HUES64 (cell line): ENCODE measurements at regions not wholly inside any gene's neighbourhood (a gene's known extent, or its start where the extent isn't known, plus 50 kb on each side); places are given as distances from the start of the nearest gene placed in this dataset.
"Not testable (repeated sequence)": the region's sequence is repeated elsewhere in the genome, so short reads cannot be mapped to it uniquely, and the experiment has no call there.

Experiments
- H3K27ac ChIP-seq: 2 replicates; pipeline ENCODE4 v1.7.0; 2013; ENCODE audit warnings: low read depth, low read length, inconsistent platforms
- H3K27me3 ChIP-seq: 2 replicates; pipeline ENCODE4 v1.6.1; 2013; ENCODE audit warnings: mild to moderate bottlenecking, low read length; ENCODE audit not compliant: insufficient read depth
- H3K36me3 ChIP-seq: 2 replicates; pipeline ENCODE4 v1.6.1; 2013; ENCODE audit warnings: mild to moderate bottlenecking, low read length; ENCODE audit not compliant: insufficient read depth
- H3K4me1 ChIP-seq: 2 replicates; pipeline ENCODE4 v1.6.1; 2013; ENCODE audit warnings: mild to moderate bottlenecking, low read length, moderate library complexity; ENCODE audit not compliant: insufficient read depth
- H3K4me3 ChIP-seq: 2 replicates; pipeline ENCODE4 v1.5.1; 2013; ENCODE audit warnings: mild to moderate bottlenecking, low read length, moderate library complexity
- H3K9ac ChIP-seq: 2 replicates; pipeline ENCODE4 v1.6.1; 2013; ENCODE audit warnings: mild to moderate bottlenecking, low read depth, low read length
- H3K9me3 ChIP-seq: 2 replicates; pipeline ENCODE4 v1.6.1; 2013; ENCODE audit warnings: low read depth, low read length; ENCODE audit not compliant: insufficient read depth
- WGBS: fragments of 150-250, 120-280 bp; methylation state at CpG from one replicate; pipeline ENCODE4 v1.1.7; 2013; ENCODE audit warnings: missing lambda C conversion rate; 5-methylcytosine and 5-hydroxymethylcytosine counted together

- no peaks in the 10 kb centered on the region for H3K36me3 ChIP-seq
- no peak overlapping the region for H3K9ac ChIP-seq
- H3K4me1 ChIP-seq: no peaks in the 10 kb centered on the region
- H3K9me3 ChIP-seq: peaks cover 13% of the 10 kb centered on the region; the same call in 1 of the 2 replicates
- no peaks in the 10 kb centered on the region for H3K27me3 ChIP-seq
- no peak overlapping the region for H3K4me3 ChIP-seq
- WGBS: 98% methylated on average over 2 of the region's 2 CpGs
- H3K27ac ChIP-seq: no peak overlapping the region
These were observed 263.9 kb downstream of the ETV1 start for GRCh38 chr7:13725591-13725990.

GRCh38 chr7:13727279-13727678 lies 262.2 kb downstream of the ETV1 start:
- Histone ChIP-seq H3K36me3 (no peaks in the 10 kb centered on the region), H3K9me3 (peaks cover 13% of the 10 kb centered on the region; the same call in 1 of the 2 replicates), H3K4me1 (no peaks in the 10 kb centered on the region), H3K27ac (no peak overlapping the region), H3K4me3 (no peak overlapping the region), H3K9ac (no peak overlapping the region), H3K27me3 (no peaks in the 10 kb centered on the region)
- 93% methylated on average over 2 of the region's 2 CpGs for WGBS

- 96% methylated on average over 2 of the region's 2 CpGs for WGBS
- Histone ChIP-seq H3K9me3 (peaks cover 13% of the 10 kb centered on the region; the same call in 1 of the 2 replicates), H3K27me3 (no peaks in the 10 kb centered on the region), H3K4me3 (no peak overlapping the region), H3K27ac (no peak overlapping the region), H3K36me3 (no peaks in the 10 kb centered on the region), H3K9ac (no peak overlapping the region), H3K4me1 (no peaks in the 10 kb centered on the region)
These were observed 261.7 kb downstream of the ETV1 start for GRCh38 chr7:13727751-13728150.

- H3K4me3 ChIP-seq, H3K9ac ChIP-seq, H3K36me3 ChIP-seq, H3K4me1 ChIP-seq, H3K27ac ChIP-seq, H3K27me3 ChIP-seq: not testable (repeated sequence)
- H3K9me3 ChIP-seq: peaks cover 13% of the 10 kb centered on the region; the same call in 1 of the 2 replicates
- 97% methylated on average over 3 of the region's 4 CpGs for WGBS
These were observed 261.0 kb downstream of the ETV1 start for GRCh38 chr7:13728430-13728829.

GRCh38 chr7:13731643-13732042 lies 257.8 kb downstream of the ETV1 start:
- H3K9me3 ChIP-seq: peaks cover 13% of the 10 kb centered on the region; the same call in 1 of the 2 replicates
- no peak overlapping the region for H3K27ac ChIP-seq
- no peaks in the 10 kb centered on the region for H3K36me3 ChIP-seq
- no peaks in the 10 kb centered on the region for H3K27me3 ChIP-seq
- H3K9ac ChIP-seq: no peak overlapping the region
- no peaks in the 10 kb centered on the region for H3K4me1 ChIP-seq
- H3K4me3 ChIP-seq: no peak overlapping the region

GRCh38 chr7:13737563-13737962 lies 251.9 kb downstream of the ETV1 start:
- Histone ChIP-seq H3K27ac (no peak overlapping the region), H3K4me1 (no peaks in the 10 kb centered on the region), H3K36me3 (no peaks in the 10 kb centered on the region), H3K9me3 (no peaks in the 10 kb centered on the region), H3K27me3 (no peaks in the 10 kb centered on the region), H3K4me3 (no peak overlapping the region), H3K9ac (no peak overlapping the region)
- WGBS: 90% methylated on average over 2 of the region's 2 CpGs

- Histone ChIP-seq H3K27me3 (no peaks in the 10 kb centered on the region), H3K9ac (no peak overlapping the region), H3K4me3 (no peak overlapping the region), H3K4me1 (peaks cover 10% of the 10 kb centered on the region; the same call in 1 of the 2 replicates), H3K27ac (no peak overlapping the region), H3K36me3 (no peaks in the 10 kb centered on the region), H3K9me3 (no peaks in the 10 kb centered on the region)
- WGBS: 86% methylated on average over 2 of the region's 2 CpGs
These were observed 247.3 kb downstream of the ETV1 start for GRCh38 chr7:13742126-13742525.

GRCh38 chr7:13742811-13743210 lies 246.7 kb downstream of the ETV1 start:
- H3K9ac ChIP-seq: no peak overlapping the region
- no peaks in the 10 kb centered on the region for H3K9me3 ChIP-seq
- no peaks in the 10 kb centered on the region for H3K27me3 ChIP-seq
- H3K36me3 ChIP-seq: no peaks in the 10 kb centered on the region
- H3K4me1 ChIP-seq: peaks cover 16% of the 10 kb centered on the region
- 83% methylated on average over 1 of the region's 1 CpG for WGBS
- H3K4me3 ChIP-seq: no peak overlapping the region
- H3K27ac ChIP-seq: no peak overlapping the region

GRCh38 chr7:13743226-13743625 lies 246.2 kb downstream of the ETV1 start:
- H3K27ac ChIP-seq: no peak overlapping the region
- WGBS: 95% methylated on average over 3 of the region's 3 CpGs

GRCh38 chr7:13745530-13745929 lies 243.9 kb downstream of the ETV1 start:
- Histone ChIP-seq H3K27ac (no peak overlapping the region), H3K27me3 (no peaks in the 10 kb centered on the region), H3K4me3 (no peak overlapping the region), H3K9me3 (no peaks in the 10 kb centered on the region), H3K4me1 (peaks cover 41% of the 10 kb centered on the region), H3K9ac (no peak overlapping the region), H3K36me3 (no peaks in the 10 kb centered on the region)
- 100% methylated on average over 1 of the region's 1 CpG for WGBS

More at GRCh38 chr7:13743226-13743625, 246.2 kb downstream of the ETV1 start:
- peaks cover 20% of the 10 kb centered on the region for H3K4me1 ChIP-seq
- no peaks in the 10 kb centered on the region for H3K27me3 ChIP-seq
- no peaks in the 10 kb centered on the region for H3K9me3 ChIP-seq
- no peaks in the 10 kb centered on the region for H3K36me3 ChIP-seq
- no peak overlapping the region for H3K9ac ChIP-seq
- no peak overlapping the region for H3K4me3 ChIP-seq

GRCh38 chr7:13748998-13749397 lies 240.5 kb downstream of the ETV1 start:
- no peak overlapping the region for H3K4me3 ChIP-seq
- no peaks in the 10 kb centered on the region for H3K9me3 ChIP-seq
- H3K27me3 ChIP-seq: no peaks in the 10 kb centered on the region
- no peak overlapping the region for H3K9ac ChIP-seq
- no peaks in the 10 kb centered on the region for H3K36me3 ChIP-seq
- 22% methylated on average over 5 of the region's 6 CpGs for WGBS
- no peak overlapping the region for H3K27ac ChIP-seq
- H3K4me1 ChIP-seq: peaks cover 31% of the 10 kb centered on the region

GRCh38 chr7:13749636-13750035 lies 239.8 kb downstream of the ETV1 start:
- Histone ChIP-seq H3K9me3 (no peaks in the 10 kb centered on the region), H3K36me3 (no peaks in the 10 kb centered on the region), H3K4me3 (no peak overlapping the region), H3K4me1 (peaks cover 31% of the 10 kb centered on the region), H3K27ac (no peak overlapping the region), H3K9ac (no peak overlapping the region), H3K27me3 (no peaks in the 10 kb centered on the region)
- 89% methylated on average over 3 of the region's 3 CpGs for WGBS
